HG03159 (cell line): ENCODE measurements at regions not wholly inside any gene's neighbourhood (a gene's known extent, or its start where the extent isn't known, plus 50 kb on each side); places are given as distances from the start of the nearest gene placed in this dataset.
"Not testable (repeated sequence)": the region's sequence is repeated elsewhere in the genome, so short reads cannot be mapped to it uniquely, and the experiment has no call there.

ENCODE experiments used
- ATAC-seq: cut with Tn5 transposase; IDR thresholded peaks from one replicate; pipeline ENCODE4 v1.9.1; 2021; ENCODE audit warnings: mild to moderate bottlenecking, moderate library complexity; ENCODE audit not compliant: unreplicated experiment

- no peak for ATAC-seq
Observed at GRCh38 chr1:99496067-99496466, 149.8 kb upstream of the PALMD start.

DNA sequence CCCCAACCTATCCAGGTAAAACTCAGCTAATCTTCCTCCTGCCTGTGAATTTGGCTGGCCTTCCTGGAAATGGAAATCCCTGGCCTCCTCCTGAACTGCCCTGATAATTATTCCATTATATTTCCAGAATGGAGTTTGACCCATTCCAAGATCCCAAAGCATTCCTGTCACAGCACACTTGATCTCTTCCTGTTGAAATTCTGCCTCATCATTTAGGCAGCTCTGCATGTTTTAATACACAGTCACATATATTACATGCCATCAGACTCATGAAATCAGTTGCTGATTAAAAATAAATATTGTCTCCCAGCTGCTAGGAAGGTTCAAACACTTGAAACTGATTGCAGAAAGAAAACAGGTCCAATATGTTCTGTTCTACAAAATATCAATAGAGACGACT, 148.2 kb upstream of the PALMD start:
- ATAC-seq = no peak

- no peak for ATAC-seq
Observed at GRCh38 chr1:99500541-99500940, 145.4 kb upstream of the PALMD start.

DNA sequence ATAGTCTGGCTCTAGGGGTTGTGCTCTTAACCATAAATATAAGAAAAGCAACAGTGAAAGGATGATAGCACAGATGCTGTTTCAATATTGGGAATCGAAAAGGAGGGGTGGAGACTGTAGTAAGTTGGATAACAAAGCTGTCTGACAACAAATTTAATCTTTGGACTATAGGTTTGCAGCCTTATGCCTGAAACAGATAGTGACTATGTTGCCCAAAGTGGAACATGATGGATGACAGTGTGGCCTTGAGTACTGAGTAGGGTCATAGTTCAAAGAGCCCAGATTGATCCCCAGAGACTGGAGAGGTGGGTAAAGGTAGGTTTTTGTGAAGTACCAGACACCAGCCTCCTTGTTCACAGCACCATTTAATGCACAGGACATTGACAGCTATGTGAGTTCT, 144.0 kb upstream of the PALMD start:
- ATAC-seq = no peak

- ATAC-seq = no peak
Observed at GRCh38 chr1:99502400-99502799, 143.5 kb upstream of the PALMD start.

DNA sequence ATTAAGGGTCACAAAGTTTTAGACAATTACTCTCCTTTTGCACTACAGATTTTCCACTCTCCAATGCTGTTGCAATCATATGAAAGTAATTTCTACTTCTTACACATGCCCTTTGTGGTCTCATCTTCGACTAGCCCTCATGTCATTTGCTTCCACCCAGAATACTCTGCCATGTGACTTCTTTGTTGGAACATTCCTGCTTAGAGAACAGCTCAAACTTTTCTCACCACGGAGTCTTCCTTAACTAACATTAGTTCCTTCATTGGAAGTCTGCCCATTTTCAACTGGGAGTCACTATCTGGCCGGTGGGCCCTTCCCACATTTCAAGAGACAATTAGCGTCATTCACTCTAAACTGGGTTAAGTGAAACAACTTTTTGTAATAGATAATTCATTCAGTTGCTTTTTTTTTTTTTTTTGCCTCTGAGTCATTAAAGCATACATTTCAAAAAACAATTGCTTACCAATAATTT, 142.6 kb upstream of the PALMD start:
- no peak for ATAC-seq

- no peak for ATAC-seq
Observed at GRCh38 chr1:99504287-99504686, 141.6 kb upstream of the PALMD start.

DNA sequence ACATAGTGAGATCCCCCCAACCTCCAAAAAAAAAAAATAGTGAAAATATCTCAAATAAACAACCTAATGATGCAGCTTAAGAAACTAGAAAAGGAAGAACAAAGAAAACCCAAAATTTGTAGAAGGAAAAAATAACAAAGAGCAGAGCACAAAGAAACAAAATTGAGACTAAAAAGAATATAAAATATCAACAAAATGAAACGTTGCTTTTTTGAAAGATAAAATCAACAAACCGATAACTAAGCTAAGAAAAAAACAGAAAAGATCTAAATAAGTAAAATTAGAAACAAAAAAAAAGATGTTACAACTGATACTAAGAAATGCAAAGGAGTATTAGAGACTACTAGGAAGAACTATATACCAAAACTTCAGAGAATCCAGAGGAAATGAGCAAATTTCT, 139.3 kb upstream of the PALMD start:
- ATAC-seq = no peak

GRCh38 chr1:99507446-99507845, 138.5 kb upstream of the PALMD start:
- not testable (repeated sequence) for ATAC-seq

DNA sequence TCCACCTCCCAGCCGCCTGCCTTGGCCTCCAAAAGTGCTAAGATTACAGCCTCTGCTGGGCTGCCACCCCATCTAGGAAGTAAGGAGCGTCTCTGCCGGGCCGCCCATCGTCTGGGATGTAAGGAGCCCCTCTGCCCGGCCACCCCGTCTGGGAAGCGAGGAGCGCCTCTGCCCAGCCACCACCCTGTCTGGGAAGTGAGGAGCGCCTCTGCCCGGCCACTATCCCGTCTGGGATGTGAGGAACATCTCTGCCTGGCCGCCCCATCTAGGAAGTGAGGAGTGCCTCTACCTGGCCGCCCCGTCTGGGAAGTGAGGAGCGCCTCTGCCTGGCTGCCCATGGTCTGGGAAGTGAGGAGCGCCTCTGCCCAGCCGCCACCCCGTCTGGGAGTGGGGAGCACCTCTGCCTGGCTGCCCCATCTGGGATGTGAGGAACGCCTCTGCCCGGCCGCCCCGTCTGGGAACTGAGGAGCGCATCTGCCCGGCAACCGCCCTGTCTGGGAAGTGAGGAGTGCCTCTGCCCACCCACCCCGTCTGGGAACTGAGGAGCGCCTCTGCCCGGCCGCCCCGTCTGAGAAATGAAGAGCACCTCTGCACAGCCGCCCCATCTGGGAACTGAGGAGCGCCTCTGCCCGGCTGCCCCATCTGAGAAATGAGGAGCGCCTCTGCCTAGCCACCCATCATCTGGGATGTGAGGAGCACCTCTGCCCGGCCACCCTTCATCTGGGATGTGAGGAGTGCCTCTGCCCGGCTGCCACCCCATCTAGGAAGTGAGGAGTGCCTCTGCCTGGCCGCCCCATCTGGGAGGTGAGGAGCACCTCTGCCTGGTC, 137.8 kb upstream of the PALMD start:
- no peak for ATAC-seq

- ATAC-seq = not testable (repeated sequence)
Observed at GRCh38 chr1:99508733-99509445, 137.0 kb upstream of the PALMD start.

DNA sequence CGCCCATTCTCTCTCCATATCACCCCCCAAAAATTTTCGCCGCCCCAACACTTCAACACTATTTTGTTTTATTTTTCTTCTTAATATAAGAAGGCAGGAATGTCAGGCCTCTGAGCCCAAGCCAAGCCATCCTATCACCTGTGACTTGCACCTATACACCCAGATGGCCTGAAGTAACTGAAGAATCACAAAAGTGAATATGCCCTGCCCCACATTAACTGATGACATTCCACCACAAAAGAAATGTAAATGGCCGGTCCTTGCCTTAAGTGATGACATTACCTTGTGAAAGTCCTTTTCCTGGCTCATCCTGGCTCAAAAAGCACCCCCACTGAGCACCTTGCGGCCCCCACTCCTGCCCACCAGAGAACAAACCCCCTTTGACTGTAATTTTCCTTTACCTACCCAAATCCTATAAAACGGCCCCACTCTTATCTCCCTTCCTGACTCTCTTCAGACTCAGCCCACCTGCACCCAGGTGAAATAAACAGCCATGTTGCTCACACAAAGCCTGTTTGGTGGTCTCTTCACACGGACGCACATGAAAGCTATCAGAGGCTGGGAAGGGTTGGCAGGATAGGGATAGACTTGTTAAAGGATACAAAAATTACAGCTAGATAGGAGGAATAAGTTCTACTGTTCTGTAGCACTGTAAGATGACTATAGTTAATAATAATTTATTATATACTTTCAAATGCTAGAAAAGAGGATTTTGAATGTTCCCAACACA, 130.9 kb upstream of the PALMD start:
- not testable (repeated sequence) for ATAC-seq

GRCh38 chr1:99516141-99516540, 129.8 kb upstream of the PALMD start:
- no peak for ATAC-seq

DNA sequence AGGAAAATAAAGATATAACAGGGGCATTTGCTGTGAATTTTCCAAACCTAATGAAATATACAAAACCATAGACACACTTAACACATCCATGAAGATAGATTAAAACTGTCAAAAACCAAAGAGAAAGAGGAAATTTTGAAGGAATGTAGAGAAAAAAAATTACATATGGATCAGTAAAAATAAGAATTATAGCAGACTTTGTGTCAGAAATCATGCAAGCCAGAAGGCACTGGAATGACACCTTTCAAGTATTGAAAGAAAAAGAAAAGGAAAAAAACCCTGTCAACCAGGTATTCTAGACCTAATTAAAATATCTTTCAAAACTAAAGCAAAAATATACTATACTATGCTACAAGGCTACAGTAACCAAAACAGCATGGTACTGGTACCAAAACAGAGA, 125.8 kb upstream of the PALMD start:
- no peak for ATAC-seq

- no peak for ATAC-seq
Observed at GRCh38 chr1:99525331-99525730, 120.6 kb upstream of the PALMD start.

- no peak for ATAC-seq
Observed at GRCh38 chr1:99527078-99527477, 118.8 kb upstream of the PALMD start.

DNA sequence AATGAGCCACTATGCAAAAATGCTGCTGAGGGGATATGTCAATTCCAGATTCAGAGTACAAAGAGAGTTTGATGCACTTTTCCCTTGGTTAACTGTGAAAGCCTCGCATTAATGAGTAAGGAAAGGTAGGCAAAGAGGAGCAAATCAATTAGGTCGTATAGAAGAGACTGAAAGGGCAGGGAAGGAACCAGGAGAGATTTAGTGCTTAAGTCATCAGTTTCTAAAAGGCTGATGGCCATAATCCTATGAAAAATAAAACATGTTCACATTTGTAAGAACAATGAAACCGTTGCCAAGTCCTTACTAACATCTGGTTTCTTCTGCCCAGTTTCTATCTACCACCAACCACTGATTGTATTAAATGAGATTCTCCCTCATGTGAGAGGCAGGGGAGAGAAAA, 118.4 kb upstream of the PALMD start:
- no peak for ATAC-seq

DNA sequence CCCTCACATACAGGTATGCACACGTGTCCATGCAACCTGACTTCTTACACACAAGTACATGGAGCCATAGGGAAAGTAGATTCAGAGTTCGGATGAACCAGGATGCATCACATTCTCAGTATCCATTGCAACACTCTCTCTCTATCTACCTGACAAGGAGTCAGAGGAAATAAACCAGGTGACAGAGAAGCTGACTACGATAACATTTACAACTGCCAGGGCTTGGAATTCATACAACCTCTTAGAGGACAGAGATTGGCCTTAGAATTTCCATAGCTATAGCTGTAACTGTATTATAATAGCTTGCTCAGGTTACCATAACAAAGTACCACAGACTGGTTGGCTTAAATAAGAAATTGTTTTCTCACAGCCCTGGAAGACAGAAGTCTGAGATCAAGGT, 116.9 kb upstream of the PALMD start:
- no peak for ATAC-seq

DNA sequence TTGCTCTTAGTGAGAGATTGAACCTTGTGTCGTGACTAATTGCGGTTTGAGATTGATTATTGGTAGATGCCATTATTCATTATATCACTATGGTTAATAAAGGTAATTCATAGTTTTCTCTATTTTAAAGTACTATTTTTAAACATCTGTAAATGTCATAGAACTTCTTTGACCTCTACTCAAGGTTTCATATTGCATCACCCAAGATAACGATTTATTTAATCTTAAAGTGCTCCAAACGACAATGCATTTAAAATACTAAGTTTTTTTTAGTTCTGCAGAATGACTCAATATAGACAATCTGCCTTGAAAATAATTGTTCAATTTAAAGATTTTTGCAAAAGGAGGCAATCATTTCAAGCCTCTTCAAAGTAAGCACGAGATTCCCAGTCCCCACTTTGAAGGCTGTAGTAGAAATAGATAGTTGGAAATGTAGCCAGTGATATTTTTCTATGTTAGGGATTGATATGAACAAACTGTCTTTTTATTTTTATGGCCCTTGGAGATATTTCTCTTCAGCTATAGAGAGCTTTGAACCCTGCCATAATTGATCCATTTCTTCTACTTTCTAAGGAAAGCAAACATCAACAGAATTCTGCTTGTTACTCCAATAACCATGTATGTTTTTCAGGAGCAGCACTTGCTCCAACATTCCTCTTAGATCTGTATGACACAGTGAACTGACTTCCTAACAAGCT, 114.2 kb upstream of the PALMD start:
- ATAC-seq = no peak

DNA sequence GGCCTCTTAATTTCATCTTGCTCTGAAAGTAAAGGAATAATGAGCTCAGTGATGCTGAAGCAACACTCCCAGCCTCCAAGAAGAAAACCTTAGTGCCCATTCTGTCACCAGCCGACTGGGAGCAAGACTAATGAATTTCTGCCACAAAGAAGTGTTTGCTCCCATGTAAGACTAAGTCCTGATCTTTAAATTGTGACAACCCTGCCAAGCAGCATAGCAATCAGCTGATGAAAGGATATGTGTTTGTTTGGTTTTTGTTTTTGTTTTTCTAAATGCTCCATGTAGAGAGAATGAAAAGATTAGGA, 113.7 kb upstream of the PALMD start:
- ATAC-seq = no peak
